HCEC 1CT (cell line): ENCODE measurements at regions not wholly inside any gene's neighbourhood (a gene's known extent, or its start where the extent isn't known, plus 50 kb on each side); places are given as distances from the start of the nearest gene placed in this dataset.

Experiments
- DNase-seq: peaks from one replicate; pipeline ENCODE4 v3.0.0-alpha.2; 2017

- no peak for DNase-seq
These were observed 91.3 kb upstream of the GPR45 start for GRCh38 chr2:105150231-105150630.

GRCh38 chr2:105154119-105154818, 87.3 kb upstream of the GPR45 start:
- DNase-seq, result no peak

GRCh38 chr2:105156166-105156565, 85.4 kb upstream of the GPR45 start:
- DNase-seq, result no peak

- no peak for DNase-seq
These were observed 83.5 kb upstream of the GPR45 start for GRCh38 chr2:105158002-105158401.

GRCh38 chr2:105166688-105167087, 74.9 kb upstream of the GPR45 start:
- DNase-seq, result no peak

- DNase-seq, result no peak
These were observed 73.0 kb upstream of the GPR45 start for GRCh38 chr2:105168543-105168942.

GRCh38 chr2:105175231-105175630, 66.3 kb upstream of the GPR45 start:
- no peak for DNase-seq

GRCh38 chr2:105176429-105176828, 65.1 kb upstream of the GPR45 start:
- DNase-seq, result no peak

DNA sequence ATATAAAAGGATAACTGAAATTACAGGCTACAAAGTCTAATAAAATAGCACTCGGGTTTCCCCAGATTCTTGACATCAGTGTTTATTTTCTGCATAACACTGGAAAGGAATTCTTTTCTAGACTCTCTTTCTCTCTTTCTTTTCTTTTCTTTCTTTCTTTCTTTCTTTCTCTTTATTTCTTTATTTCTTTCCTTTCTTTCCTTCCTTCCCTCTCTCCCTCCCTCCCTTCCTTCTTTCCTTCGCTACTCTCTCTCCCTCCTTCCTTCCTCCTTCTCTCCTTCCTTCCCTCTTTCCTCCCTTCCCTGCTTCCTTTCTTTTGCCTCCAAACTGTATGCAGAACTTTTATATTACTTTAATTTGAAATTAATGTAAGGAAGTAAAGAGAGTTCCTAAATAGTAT, 64.5 kb upstream of the GPR45 start:
- DNase-seq, result no peak

DNA sequence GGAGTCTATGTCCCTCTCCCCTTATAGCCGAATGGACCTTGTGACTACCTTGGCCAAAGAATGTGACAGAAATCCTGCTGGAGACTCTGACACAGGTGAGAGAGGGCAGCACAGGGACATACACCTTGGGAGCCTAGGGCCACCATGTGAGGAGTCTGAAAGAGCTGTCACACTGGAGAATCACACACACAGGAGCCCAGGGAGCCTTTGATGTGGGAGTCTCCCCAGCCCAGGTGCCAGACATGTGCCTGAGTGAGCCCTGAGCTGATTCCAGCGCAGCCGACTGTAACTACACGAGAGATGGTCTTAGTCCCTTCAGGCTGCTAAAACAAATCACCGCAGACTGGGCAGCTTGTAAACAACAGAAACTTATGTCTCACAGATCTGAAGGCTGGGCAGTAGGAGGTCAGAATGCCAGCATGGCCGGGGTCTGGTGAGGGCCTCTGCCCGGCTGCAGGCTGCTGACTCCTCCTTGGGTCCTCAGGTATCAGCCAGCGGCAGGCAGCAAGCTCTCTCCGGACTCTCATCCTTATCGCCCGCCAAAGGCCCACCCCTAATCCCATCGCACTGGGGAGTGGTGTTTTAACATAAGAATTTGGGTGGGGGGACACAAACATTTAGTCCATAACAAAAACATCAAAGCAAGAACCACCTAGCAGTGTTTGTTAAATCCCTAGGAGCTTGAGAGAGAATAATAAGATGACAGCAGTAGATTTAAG, 63.8 kb upstream of the GPR45 start:
- no peak for DNase-seq

GRCh38 chr2:105179469-105180372, 61.8 kb upstream of the GPR45 start:
- peak; percentile 61 for DNase-seq

DNA sequence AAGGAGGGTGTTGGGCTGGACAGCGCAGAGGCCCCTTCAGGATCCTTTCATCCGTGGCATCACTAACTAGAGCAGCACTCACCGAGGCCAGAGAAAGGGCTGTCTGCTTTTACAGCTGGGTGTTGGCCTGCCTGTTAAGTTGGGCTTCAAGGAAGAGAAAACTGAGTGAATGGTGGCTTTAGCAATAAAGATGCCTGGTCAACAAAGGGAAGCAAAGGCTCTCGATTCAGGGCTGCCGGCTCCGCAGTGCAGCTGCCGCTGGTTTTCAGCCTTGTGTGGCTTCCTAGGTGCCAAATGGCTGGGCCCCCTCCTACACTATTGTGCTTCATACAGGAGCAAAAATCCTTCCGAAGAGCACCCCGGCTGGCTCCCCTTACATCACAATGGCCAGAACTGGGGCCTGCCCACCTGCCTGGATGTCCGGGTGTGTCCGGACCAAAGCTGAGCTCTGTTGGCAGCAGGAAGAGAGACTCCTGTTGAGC, 61.0 kb upstream of the GPR45 start:
- DNase-seq, result no peak

GRCh38 chr2:105181282-105181681, 60.3 kb upstream of the GPR45 start:
- no peak for DNase-seq

GRCh38 chr2:105183555-105184323, 57.8 kb upstream of the GPR45 start:
- DNase-seq, result no peak

DNA sequence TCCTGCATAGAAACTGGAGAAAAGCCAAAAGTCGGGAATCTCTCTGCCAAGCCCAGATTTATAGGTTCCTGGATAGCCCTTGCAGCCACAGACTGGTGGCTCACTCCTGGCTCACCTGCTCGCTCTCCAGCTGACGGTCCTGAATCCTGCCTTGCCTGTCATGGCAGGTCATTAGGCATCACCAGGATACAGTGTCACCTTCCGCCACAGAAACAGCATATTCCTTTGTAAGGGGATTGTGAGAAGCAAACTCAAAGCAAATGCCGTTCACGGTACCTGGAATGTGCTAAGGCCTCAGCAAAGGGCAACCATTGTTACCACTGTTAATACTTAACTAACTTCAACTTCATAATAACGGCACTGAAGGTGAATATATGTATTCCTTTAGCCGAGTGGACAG, 57.1 kb upstream of the GPR45 start:
- no peak for DNase-seq

- DNase-seq, result no peak
These were observed 54.5 kb upstream of the GPR45 start for GRCh38 chr2:105186967-105187498.

DNA sequence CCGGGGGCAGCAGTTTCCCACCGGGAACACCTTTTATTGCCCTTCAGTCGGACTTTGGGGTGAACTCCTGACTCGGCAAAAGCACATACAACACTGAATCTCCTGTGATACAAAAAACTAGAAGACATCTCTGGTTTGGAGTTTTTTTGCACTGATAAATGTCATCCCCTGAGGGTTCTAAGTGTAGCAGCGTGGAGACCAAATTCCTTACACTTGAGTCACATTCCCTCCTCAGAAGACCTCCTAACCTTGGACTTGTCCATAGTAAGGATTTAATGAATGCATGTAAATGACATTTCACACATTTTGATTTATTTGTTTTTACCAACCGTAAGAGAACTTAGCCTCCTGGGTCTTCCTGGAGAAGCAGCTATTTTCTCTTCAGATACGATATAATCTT, 54.0 kb upstream of the GPR45 start:
- peak; percentile 4 for DNase-seq

DNA sequence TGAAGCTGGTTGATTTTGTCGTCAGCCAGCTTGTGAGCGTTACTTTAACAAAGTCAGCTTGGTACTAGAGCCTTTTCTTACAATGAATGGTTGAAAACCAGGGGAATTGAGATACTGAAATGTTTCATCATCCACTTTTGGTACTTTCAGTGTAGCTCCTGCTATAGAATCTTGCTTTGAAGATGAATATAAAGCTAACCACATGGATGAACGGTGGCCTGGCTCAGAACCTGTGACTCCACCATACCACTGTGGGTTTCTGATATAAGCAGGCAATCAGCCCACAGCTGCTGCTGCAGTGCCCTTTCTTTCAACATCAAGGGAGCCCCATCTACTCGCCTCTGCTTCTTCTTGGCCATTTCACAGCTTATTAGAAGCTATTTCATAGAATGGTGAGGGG, 53.2 kb upstream of the GPR45 start:
- DNase-seq, result no peak
